ENCODE measurements at regions not wholly inside any gene's neighbourhood (a gene's known extent, or its start where the extent isn't known, plus 50 kb on each side); places are given as distances from the start of the nearest gene placed in this dataset.

DNA sequence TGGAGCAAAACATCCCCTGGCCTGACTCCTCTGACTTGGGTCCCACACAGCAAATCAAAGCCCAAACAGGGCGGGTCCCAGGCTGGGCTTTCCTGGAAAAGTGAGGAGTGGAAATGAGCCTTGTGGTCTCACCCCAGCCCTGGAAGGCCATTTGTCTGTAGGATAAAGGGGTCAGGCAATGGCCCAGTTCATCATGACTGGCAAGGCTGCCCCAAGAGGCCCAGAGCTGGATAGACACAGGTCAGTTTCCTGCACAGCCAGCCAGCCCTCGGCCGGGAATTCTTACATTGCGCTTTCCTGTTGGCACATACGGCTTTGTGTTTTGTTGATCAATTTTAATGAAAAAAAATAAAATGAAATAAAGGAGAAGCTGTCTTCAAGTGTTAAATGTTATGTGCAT lies 174.3 kb downstream of the TSHZ3 start (continued):
- TF ChIP-seq TAF1 (IDR thresholded peaks at IDR 0.05; ENCODE audit: low read depth, low read length) = no peak
- TF ChIP-seq, protein P1, sequence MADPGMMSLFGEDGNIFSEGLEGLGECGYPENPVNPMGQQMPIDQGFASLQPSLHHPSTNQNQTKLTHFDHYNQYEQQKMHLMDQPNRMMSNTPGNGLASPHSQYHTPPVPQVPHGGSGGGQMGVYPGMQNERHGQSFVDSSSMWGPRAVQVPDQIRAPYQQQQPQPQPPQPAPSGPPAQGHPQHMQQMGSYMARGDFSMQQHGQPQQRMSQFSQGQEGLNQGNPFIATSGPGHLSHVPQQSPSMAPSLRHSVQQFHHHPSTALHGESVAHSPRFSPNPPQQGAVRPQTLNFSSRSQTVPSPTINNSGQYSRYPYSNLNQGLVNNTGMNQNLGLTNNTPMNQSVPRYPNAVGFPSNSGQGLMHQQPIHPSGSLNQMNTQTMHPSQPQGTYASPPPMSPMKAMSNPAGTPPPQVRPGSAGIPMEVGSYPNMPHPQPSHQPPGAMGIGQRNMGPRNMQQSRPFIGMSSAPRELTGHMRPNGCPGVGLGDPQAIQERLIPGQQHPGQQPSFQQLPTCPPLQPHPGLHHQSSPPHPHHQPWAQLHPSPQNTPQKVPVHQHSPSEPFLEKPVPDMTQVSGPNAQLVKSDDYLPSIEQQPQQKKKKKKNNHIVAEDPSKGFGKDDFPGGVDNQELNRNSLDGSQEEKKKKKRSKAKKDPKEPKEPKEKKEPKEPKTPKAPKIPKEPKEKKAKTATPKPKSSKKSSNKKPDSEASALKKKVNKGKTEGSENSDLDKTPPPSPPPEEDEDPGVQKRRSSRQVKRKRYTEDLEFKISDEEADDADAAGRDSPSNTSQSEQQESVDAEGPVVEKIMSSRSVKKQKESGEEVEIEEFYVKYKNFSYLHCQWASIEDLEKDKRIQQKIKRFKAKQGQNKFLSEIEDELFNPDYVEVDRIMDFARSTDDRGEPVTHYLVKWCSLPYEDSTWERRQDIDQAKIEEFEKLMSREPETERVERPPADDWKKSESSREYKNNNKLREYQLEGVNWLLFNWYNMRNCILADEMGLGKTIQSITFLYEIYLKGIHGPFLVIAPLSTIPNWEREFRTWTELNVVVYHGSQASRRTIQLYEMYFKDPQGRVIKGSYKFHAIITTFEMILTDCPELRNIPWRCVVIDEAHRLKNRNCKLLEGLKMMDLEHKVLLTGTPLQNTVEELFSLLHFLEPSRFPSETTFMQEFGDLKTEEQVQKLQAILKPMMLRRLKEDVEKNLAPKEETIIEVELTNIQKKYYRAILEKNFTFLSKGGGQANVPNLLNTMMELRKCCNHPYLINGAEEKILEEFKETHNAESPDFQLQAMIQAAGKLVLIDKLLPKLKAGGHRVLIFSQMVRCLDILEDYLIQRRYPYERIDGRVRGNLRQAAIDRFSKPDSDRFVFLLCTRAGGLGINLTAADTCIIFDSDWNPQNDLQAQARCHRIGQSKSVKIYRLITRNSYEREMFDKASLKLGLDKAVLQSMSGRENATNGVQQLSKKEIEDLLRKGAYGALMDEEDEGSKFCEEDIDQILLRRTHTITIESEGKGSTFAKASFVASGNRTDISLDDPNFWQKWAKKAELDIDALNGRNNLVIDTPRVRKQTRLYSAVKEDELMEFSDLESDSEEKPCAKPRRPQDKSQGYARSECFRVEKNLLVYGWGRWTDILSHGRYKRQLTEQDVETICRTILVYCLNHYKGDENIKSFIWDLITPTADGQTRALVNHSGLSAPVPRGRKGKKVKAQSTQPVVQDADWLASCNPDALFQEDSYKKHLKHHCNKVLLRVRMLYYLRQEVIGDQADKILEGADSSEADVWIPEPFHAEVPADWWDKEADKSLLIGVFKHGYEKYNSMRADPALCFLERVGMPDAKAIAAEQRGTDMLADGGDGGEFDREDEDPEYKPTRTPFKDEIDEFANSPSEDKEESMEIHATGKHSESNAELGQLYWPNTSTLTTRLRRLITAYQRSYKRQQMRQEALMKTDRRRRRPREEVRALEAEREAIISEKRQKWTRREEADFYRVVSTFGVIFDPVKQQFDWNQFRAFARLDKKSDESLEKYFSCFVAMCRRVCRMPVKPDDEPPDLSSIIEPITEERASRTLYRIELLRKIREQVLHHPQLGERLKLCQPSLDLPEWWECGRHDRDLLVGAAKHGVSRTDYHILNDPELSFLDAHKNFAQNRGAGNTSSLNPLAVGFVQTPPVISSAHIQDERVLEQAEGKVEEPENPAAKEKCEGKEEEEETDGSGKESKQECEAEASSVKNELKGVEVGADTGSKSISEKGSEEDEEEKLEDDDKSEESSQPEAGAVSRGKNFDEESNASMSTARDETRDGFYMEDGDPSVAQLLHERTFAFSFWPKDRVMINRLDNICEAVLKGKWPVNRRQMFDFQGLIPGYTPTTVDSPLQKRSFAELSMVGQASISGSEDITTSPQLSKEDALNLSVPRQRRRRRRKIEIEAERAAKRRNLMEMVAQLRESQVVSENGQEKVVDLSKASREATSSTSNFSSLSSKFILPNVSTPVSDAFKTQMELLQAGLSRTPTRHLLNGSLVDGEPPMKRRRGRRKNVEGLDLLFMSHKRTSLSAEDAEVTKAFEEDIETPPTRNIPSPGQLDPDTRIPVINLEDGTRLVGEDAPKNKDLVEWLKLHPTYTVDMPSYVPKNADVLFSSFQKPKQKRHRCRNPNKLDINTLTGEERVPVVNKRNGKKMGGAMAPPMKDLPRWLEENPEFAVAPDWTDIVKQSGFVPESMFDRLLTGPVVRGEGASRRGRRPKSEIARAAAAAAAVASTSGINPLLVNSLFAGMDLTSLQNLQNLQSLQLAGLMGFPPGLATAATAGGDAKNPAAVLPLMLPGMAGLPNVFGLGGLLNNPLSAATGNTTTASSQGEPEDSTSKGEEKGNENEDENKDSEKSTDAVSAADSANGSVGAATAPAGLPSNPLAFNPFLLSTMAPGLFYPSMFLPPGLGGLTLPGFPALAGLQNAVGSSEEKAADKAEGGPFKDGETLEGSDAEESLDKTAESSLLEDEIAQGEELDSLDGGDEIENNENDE (IDR thresholded peaks at IDR 0.05; ENCODE audit: insufficient replicate concordance, low read length) = no peak
